Activated naive CD4-positive, alpha-beta T cell treated with anti-CD3 and anti-CD28 coated beads for 36 hours (primary cell): ENCODE measurements at regions not wholly inside any gene's neighbourhood (a gene's known extent, or its start where the extent isn't known, plus 50 kb on each side); places are given as distances from the start of the nearest gene placed in this dataset.

ENCODE experiments used
- CTCF ChIA-PET: fragments of 350-600 bp; sonication (Branson Sonifier 250); formaldehyde crosslinking; loops from one replicate; lab custom pipeline; 2021; ENCODE audit warnings: antibody characterized with exemption; lab: Charles Lee
- DNase-seq: peaks from one replicate; pipeline ENCODE4 v3.0.0-alpha.2; 2020
- H3K27ac Mint-ChIP-seq: one replicate; pipeline ENCODE4 v1.8.0; 2021; ENCODE audit warnings: mild to moderate bottlenecking, mixed read lengths
- H3K27me3 Mint-ChIP-seq: one replicate; pipeline ENCODE4 v1.8.0; 2021; ENCODE audit warnings: low read depth, mixed read lengths
- H3K36me3 Mint-ChIP-seq: one replicate; pipeline ENCODE4 v1.8.0; 2021; ENCODE audit warnings: low read depth, mixed read lengths
- H3K4me1 Mint-ChIP-seq: one replicate; pipeline ENCODE4 v1.8.0; 2021; ENCODE audit warnings: low read depth, mixed read lengths
- H3K4me3 Mint-ChIP-seq: one replicate; pipeline ENCODE4 v1.8.0; 2021; ENCODE audit warnings: mild to moderate bottlenecking, moderate library complexity, mixed read lengths
- H3K9me3 Mint-ChIP-seq: one replicate; pipeline ENCODE4 v1.8.0; 2021; ENCODE audit warnings: mixed read lengths
- intact Hi-C: fragments of 100-400 bp; cut with micrococcal nuclease; formaldehyde crosslinking; loops from one replicate; pipeline ENCODE4 v1.15.1; 2023

DNA sequence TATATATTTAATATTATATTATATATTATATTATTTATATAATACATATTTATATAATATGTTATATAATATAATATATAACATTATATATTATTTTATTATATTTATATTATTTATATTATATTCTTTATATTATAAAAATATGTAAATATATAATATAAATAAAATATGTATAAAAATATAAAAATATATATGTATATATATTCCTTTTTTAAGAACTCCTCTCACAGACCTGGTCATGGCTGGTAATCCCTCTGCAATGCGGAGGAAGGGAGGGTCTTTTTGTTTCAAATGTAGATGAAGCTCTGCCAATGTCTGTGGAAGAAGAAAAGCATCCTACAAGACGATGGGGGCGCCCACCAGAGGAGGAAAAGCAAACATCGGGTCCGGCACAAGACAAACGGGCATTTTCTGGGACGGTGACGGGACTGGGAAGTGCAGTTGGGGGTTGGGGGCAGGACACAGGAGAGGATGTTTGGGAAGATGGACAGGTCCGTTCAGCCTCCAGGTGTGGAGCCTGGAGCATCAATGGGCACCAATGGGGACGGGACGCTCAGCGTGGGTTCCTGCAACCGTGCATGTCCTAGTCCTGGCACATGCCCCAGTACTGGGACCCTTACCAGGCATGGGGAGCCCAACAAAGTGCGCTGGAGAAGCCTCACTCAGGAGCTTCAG, 194.0 kb downstream of the IRX1 start:
- CTCF ChIA-PET = no interaction called here
- H3K4me3 Mint-ChIP-seq = no peak overlapping the region

DNA sequence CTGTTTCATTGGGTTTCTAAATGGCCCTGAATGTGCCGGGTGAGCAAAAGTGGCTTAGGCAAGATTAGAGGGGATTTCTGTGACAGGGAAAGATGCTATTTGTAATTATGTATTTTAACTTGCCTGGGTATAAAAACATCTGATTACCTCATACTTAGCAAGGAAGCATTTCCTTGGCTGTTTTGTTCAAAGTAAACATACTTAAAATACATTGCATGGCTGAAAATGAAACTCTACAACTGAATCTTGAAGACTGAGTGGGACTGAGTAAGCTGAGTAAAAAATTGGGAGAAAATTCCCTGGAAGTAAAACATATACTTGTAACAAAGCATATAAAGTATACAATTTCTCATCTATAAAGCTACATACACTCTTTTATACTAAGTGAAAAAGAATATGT, 197.5 kb downstream of the IRX1 start:
- H3K4me3 Mint-ChIP-seq = no peak overlapping the region
- H3K27me3 Mint-ChIP-seq = peaks cover 7% of the 10 kb centered on the region
- no peaks in the 10 kb centered on the region for H3K4me1 Mint-ChIP-seq
- CTCF ChIA-PET = no interaction called here
- no peaks in the 10 kb centered on the region for H3K36me3 Mint-ChIP-seq
- no peak for DNase-seq
- H3K9me3 Mint-ChIP-seq = peaks cover 2% of the 10 kb centered on the region
- intact Hi-C loops = no loop called here
- H3K27ac Mint-ChIP-seq = no peak overlapping the region

More for the DNA sequence above, 194.0 kb downstream of the IRX1 start:
- Mint-ChIP-seq H3K9me3 (peaks cover 2% of the 10 kb centered on the region), H3K27ac (no peak overlapping the region), H3K36me3 (no peaks in the 10 kb centered on the region), H3K27me3 (peaks cover 7% of the 10 kb centered on the region), H3K4me1 (no peaks in the 10 kb centered on the region)
- DNase-seq = no peak
- intact Hi-C loops = no loop called here

DNA sequence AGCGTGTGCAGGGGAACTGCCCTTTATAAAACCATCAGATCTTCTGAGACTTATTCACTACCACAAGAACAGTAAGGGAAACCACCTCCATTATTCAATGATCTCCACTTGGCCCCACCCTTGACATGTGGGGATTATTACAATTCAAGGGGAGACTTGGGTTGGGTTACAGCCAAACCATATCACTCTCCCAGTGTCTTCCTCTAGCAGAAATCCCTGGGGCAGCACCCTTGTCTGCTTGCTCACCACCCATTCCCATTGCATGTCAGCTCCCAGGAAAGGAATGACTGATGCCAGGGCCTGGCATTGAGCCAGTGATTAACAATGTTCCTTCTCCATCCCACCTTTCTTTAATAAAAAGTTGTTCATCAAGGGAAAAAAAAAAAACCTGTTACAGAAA, 199.0 kb downstream of the IRX1 start:
- no peak overlapping the region for H3K4me3 Mint-ChIP-seq

DNA sequence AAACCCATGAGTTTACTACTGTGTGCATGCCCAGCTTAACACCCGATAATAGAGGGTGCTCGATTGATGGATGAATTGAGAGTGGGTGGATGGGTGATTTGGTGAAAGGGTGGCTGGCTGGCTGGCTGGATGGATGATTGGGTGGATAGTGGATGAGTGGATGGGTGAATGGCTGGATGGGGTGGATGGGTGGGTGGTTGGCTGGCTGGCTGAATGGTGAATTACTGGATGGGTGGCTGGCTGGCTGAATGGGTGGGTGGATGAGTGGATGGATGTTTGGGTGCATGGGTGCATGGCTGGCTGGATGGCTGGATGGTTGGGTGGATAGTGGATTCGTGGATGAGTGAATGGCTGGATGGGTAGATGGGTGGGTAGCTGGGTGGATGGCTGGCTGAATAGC, 201.1 kb downstream of the IRX1 start:
- no peaks in the 10 kb centered on the region for H3K36me3 Mint-ChIP-seq
- H3K4me3 Mint-ChIP-seq = no peak overlapping the region
- H3K4me1 Mint-ChIP-seq = no peaks in the 10 kb centered on the region
- H3K27me3 Mint-ChIP-seq = no peaks in the 10 kb centered on the region
- no peak for DNase-seq
- H3K27ac Mint-ChIP-seq = no peak overlapping the region
- CTCF ChIA-PET = no interaction called here
- peaks cover 3% of the 10 kb centered on the region for H3K9me3 Mint-ChIP-seq
- intact Hi-C loops = no loop called here

More for the DNA sequence above, 199.0 kb downstream of the IRX1 start:
- peaks cover 2% of the 10 kb centered on the region for H3K9me3 Mint-ChIP-seq
- CTCF ChIA-PET = no interaction called here
- intact Hi-C loops = no loop called here
- H3K4me1 Mint-ChIP-seq = no peaks in the 10 kb centered on the region
- no peak overlapping the region for H3K27ac Mint-ChIP-seq
- H3K36me3 Mint-ChIP-seq = no peaks in the 10 kb centered on the region
- H3K27me3 Mint-ChIP-seq = peaks cover 5% of the 10 kb centered on the region
- no peak for DNase-seq

DNA sequence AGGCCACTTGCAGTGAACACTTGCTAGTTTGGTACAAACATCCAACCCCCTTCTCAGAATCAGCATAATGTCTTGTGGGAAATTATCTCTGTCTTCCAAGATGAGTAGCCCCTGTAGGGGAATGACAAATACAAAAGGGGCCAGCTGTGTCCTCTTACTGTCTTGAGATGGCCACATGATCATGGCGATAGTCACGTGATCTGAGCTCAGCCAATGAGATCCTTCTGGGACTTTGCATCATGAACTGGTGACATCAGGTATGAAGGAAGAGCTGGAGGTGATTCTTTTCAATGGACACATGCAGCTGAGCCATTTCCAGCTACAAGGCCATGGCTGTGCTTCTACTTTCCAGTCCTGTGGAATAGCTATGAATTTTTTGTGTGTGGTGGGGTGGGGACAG, 206.3 kb downstream of the IRX1 start:
- H3K36me3 Mint-ChIP-seq = no peaks in the 10 kb centered on the region
- no peaks in the 10 kb centered on the region for H3K27me3 Mint-ChIP-seq
- no peak overlapping the region for H3K4me3 Mint-ChIP-seq
- CTCF ChIA-PET = no interaction called here
- H3K4me1 Mint-ChIP-seq = no peaks in the 10 kb centered on the region
- no peak for DNase-seq
- intact Hi-C loops = no loop called here
- peaks cover 1% of the 10 kb centered on the region for H3K9me3 Mint-ChIP-seq
- H3K27ac Mint-ChIP-seq = no peak overlapping the region

DNA sequence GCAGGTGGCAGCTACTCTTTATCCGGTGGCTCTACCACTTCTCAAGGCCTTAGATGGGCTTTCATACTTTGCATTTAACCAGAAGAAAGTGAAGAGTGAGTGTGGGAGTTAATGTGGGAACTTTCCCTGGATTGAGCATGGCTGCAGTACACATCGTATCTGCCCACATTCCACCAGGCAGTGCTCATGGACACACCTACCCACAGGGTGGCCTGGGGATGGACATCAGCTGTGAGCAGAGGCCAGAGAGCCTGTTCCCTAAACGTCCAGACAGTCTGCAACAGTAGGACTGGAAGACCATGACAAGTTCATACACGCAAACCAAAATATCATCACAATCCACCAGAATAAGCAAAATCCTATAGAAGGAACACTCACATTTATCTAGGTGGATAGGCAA, 213.8 kb downstream of the IRX1 start:
- Mint-ChIP-seq H3K27me3 (no peaks in the 10 kb centered on the region), H3K9me3 (peaks cover 18% of the 10 kb centered on the region), H3K36me3 (no peaks in the 10 kb centered on the region), H3K27ac (no peak overlapping the region), H3K4me3 (no peak overlapping the region), H3K4me1 (no peaks in the 10 kb centered on the region)
- CTCF ChIA-PET = no interaction called here
- intact Hi-C loops = no loop called here
- no peak for DNase-seq

DNA sequence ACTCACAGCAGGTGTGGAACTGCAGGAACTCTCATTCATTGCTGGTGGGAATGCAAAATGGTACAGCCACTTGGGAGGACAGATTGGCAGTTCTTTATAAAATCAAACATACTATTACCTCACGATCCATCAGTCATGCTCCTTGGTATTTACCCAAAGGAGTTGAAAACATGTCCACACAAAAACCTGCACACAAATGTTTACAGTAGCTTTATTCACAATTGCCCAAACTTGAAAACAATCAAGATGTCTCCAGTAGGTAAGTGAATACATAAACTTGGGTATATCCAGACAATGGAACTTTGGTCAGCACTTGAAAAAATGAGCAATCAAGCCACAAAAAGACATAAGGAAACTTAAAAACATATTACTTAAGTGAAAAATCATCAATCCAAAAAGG, 215.5 kb downstream of the IRX1 start:
- CTCF ChIA-PET = no interaction called here
- intact Hi-C loops = no loop called here
- Mint-ChIP-seq H3K4me1 (no peaks in the 10 kb centered on the region), H3K36me3 (no peaks in the 10 kb centered on the region), H3K27me3 (no peaks in the 10 kb centered on the region), H3K4me3 (no peak overlapping the region), H3K27ac (no peak overlapping the region), H3K9me3 (peaks cover 18% of the 10 kb centered on the region)
- DNase-seq = no peak

DNA sequence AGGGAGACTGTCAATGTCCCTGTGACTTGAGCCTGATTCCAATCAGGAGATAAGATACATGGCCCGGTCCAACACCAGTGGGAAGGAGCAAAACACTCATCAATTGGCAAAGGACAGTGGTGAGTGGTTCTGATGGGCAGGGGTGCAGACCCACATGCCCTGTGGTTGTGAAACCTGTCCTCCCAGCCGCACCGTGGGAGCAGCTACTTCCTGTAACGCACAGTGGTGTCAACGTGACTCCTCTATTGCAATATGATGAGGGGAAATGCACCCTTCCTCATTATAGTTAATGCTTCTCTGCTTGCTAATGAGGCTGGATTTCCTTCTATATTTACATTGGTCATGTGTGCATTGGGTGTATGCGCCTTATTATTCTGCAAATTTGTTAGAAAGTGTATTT, 223.0 kb downstream of the IRX1 start:
- no peak overlapping the region for H3K27ac Mint-ChIP-seq
- intact Hi-C loops = no loop called here
- CTCF ChIA-PET = no interaction called here
- no peaks in the 10 kb centered on the region for H3K27me3 Mint-ChIP-seq
- no peak for DNase-seq
- H3K4me1 Mint-ChIP-seq = no peaks in the 10 kb centered on the region
- H3K4me3 Mint-ChIP-seq = no peak overlapping the region
- peaks cover 3% of the 10 kb centered on the region for H3K9me3 Mint-ChIP-seq
- no peaks in the 10 kb centered on the region for H3K36me3 Mint-ChIP-seq

DNA sequence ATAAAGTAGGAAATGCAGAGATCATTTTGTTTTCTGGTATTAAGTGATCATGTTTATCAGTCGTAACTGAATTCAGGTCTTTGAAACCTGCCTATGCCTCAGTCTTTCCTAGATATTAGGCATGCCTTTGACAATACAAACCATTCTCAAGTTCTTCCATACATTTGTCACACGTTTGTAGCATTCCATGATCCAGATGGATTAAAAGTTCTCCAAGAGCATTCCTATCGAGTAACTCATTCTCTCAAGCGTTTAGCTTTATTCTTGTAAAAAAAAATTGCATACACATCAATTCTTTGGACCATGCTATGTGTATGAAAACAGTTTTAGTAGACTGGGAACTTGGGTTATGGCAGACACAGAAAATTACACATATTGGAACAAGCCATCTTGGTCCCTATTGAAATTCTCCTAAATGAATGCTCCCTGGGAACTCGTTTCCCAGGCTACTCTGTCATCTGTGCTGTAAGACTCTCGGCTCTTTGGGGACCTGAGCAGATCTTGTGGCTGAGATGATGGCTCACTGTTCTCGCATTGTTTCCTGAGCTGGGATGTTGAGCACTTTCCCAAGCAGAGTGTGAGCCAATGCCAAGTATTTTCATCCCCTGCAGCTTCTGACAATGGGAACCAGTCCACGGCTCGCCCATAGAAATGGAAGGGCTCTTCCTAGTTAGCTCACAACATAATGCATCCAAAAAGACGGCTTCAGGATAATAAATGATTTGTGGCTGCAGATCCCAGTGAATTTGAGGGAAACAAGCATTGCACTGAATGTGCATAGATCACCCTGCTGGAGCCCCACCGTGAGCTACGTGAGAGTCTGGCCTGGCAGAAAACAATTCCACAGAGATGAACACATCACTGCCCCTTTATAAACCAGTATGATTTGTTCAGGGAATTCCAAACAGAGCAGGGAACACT, 230.2 kb downstream of the IRX1 start:
- Mint-ChIP-seq H3K4me1 (no peaks in the 10 kb centered on the region), H3K9me3 (no peaks in the 10 kb centered on the region), H3K27ac (no peak overlapping the region), H3K4me3 (no peak overlapping the region), H3K27me3 (peaks cover 5% of the 10 kb centered on the region), H3K36me3 (no peaks in the 10 kb centered on the region)
- intact Hi-C loops = no loop called here
- CTCF ChIA-PET = no interaction called here
- DNase-seq = no peak

DNA sequence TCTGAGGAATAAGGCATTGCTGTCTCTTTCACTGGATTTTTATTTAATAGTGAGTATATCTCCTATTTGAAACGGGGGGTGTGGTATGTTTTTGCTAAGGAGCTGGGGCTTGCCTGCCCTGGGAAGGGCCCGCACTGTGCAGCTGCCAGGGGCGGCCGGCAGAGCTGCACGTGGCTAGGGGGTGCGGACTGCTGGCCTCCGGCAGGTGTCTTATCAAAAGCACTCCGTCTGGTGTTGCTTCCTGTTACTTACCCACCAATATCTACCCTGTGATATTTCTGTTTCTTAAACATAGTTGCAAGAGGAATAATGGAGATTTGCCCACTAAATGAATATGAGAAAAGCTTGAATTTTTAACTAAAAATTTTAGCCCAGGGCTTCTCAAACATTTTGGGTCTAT, 232.0 kb downstream of the IRX1 start:
- H3K9me3 Mint-ChIP-seq = no peaks in the 10 kb centered on the region
- intact Hi-C loops = no loop called here

DNA sequence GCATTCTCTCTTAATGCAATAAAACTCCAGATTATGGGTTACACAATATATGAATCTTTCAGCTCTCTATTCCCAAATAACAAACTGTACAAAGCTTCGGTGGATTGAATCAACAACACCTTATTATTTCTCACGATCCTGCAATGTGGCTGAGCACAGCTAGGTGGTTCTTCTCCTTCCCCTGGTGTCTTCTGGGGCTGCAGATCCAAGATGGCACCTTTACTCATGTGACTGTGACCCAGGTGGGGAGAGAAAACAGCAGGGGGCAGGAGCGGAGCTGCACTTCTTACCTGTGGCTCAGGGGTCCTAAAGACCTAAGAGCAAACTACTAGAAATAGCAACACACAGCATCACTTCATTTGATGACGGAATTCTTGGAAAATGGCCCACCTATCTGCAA, 233.1 kb downstream of the IRX1 start:
- Mint-ChIP-seq H3K36me3 (no peaks in the 10 kb centered on the region), H3K4me1 (no peaks in the 10 kb centered on the region), H3K4me3 (no peak overlapping the region), H3K27ac (no peak overlapping the region), H3K9me3 (no peaks in the 10 kb centered on the region), H3K27me3 (peaks cover 5% of the 10 kb centered on the region)
- CTCF ChIA-PET = no interaction called here
- intact Hi-C loops = no loop called here
- DNase-seq = no peak

More for the DNA sequence above, 232.0 kb downstream of the IRX1 start:
- H3K4me3 Mint-ChIP-seq = no peak overlapping the region
- no peaks in the 10 kb centered on the region for H3K4me1 Mint-ChIP-seq
- CTCF ChIA-PET = no interaction called here
- H3K27me3 Mint-ChIP-seq = peaks cover 5% of the 10 kb centered on the region
- no peak for DNase-seq
- no peaks in the 10 kb centered on the region for H3K36me3 Mint-ChIP-seq
- H3K27ac Mint-ChIP-seq = no peak overlapping the region

DNA sequence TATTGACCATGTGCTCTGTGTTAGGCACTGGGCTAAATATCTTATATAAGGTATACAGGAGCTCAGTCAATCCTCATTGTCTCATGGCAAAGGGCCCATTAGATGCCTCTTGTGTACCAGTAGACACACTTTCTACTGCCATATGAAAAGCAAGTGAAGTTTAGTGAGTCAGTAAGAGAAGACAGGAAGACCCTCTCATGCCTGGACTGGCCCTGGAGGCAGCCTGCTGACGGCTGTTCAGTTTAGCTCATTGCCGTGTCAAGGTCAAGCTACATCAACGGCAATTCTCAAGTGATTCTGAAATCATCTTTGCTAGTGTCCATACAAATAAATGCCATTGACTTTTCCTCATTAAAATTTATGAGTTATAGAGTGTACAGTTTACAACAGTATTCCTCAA, 237.9 kb downstream of the IRX1 start:
- peaks cover 3% of the 10 kb centered on the region for H3K27me3 Mint-ChIP-seq
- intact Hi-C loops = no loop called here
- CTCF ChIA-PET = no interaction called here
- H3K4me3 Mint-ChIP-seq = no peak overlapping the region
- H3K9me3 Mint-ChIP-seq = no peaks in the 10 kb centered on the region
- no peak overlapping the region for H3K27ac Mint-ChIP-seq
- H3K4me1 Mint-ChIP-seq = no peaks in the 10 kb centered on the region
- no peaks in the 10 kb centered on the region for H3K36me3 Mint-ChIP-seq
- DNase-seq = no peak

DNA sequence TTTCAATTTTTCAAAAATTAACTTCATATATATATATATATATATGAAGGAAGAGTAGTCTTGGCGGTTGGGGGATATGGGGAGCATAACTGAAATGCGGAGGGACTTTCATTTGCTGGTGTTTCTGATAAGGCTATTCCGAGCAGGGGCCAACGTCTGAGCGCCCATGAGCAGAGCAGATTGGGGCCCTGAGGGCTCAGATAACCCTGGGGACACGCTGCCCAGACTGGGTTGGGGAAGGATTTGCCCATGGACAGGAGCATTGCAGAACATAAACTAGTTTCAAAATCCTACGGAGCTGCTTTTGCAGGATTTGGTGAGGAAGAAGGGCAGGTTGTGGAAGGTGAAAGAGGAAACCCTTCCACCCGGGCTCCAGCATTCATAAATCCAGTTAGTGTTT, 240.2 kb downstream of the IRX1 start:
- Mint-ChIP-seq H3K27me3 (no peaks in the 10 kb centered on the region), H3K27ac (no peak overlapping the region), H3K36me3 (no peaks in the 10 kb centered on the region), H3K9me3 (no peaks in the 10 kb centered on the region), H3K4me3 (no peak overlapping the region), H3K4me1 (no peaks in the 10 kb centered on the region)
- DNase-seq = no peak
- CTCF ChIA-PET = no interaction called here
- intact Hi-C loops = no loop called here
